Right ventricle myocardium inferior (tissue), 1 donor: ENCODE measurements at regions not wholly inside any gene's neighbourhood (a gene's known extent, or its start where the extent isn't known, plus 50 kb on each side); places are given as distances from the start of the nearest gene placed in this dataset.

Experiments used
- ATAC-seq: fragments of 200-7000 bp; cut with Tn5 transposase; one replicate; pipeline ENCODE4 v1.9.1; 2020; ENCODE audit warnings: mild to moderate bottlenecking, moderate library complexity
- DNase-seq: peaks from one replicate; pipeline ENCODE4 v3.0.0; 2021; ENCODE audit errors: missing footprints
- intact Hi-C: fragments of 100-400 bp; cut with DNase I; formaldehyde crosslinking; loops from one replicate; pipeline ENCODE4 v1.11.0; 2022
- donor health status: DM: no; HTN: yes; CAD: no; lungs with severe emphysema.

GRCh38 chr2:34069604-34070003 lies 470.5 kb upstream of the FAM98A start:
- intact Hi-C loops: no loop called here
- no peak for DNase-seq

GRCh38 chr2:34050413-34050812 lies 451.3 kb upstream of the FAM98A start:
- no peak for ATAC-seq
- intact Hi-C loops: no loop called here

More at GRCh38 chr2:34069604-34070003, 470.5 kb upstream of the FAM98A start:
- no peak for ATAC-seq

GRCh38 chr2:34045101-34045655 lies 446.1 kb upstream of the FAM98A start:
- intact Hi-C loops: no loop called here
- DNase-seq (no peak), ATAC-seq (no peak)

More at GRCh38 chr2:34050413-34050812, 451.3 kb upstream of the FAM98A start:
- DNase-seq: no peak

GRCh38 chr2:34037886-34038285 lies 438.8 kb upstream of the FAM98A start:
- intact Hi-C loops: no loop called here
- no peak for ATAC-seq
- DNase-seq: no peak

- intact Hi-C loops: no loop called here
- DNase-seq (no peak), ATAC-seq (no peak)
Observed at GRCh38 chr2:34037157-34037556, 438.1 kb upstream of the FAM98A start.

- ATAC-seq (peak; percentile 76), DNase-seq (no peak)
- intact Hi-C loops: no loop called here
Observed at GRCh38 chr2:34031097-34031496, 432.0 kb upstream of the FAM98A start.

- DNase-seq (no peak), ATAC-seq (no peak)
- intact Hi-C loops: no loop called here
Observed at GRCh38 chr2:34030273-34030672, 431.2 kb upstream of the FAM98A start.

- no peak for DNase-seq
- no peak for ATAC-seq
- intact Hi-C loops: no loop called here
Observed at GRCh38 chr2:34029073-34029472, 430.0 kb upstream of the FAM98A start.

- intact Hi-C loops: no loop called here
- ATAC-seq (no peak), DNase-seq (no peak)
Observed at GRCh38 chr2:34025196-34025595, 426.1 kb upstream of the FAM98A start.

- DNase-seq (peak; percentile 52), ATAC-seq (peak; percentile 56)
- intact Hi-C loops: loop anchor here (5.0 kb wide), 1 partner anchor 1399 kb away; no protein-coding TSS in a partner anchor
Observed at GRCh38 chr2:34012715-34013302, 413.7 kb upstream of the FAM98A start.

GRCh38 chr2:34011684-34012083 lies 412.6 kb upstream of the FAM98A start:
- ATAC-seq (no peak), DNase-seq (no peak)
- intact Hi-C loops: loop anchor here (5.0 kb wide), 1 partner anchor 1401 kb away; no protein-coding TSS in a partner anchor

- intact Hi-C loops: no loop called here
- DNase-seq: no peak
- no peak for ATAC-seq
Observed at GRCh38 chr2:34005901-34006300, 406.8 kb upstream of the FAM98A start.

- intact Hi-C loops: no loop called here
- ATAC-seq: no peak
- DNase-seq: no peak
Observed at GRCh38 chr2:34004936-34005335, 405.8 kb upstream of the FAM98A start.

- DNase-seq: no peak
- no peak for ATAC-seq
- intact Hi-C loops: no loop called here
Observed at GRCh38 chr2:34003795-34004194, 404.7 kb upstream of the FAM98A start.

- intact Hi-C loops: no loop called here
- ATAC-seq (no peak), DNase-seq (no peak)
Observed at GRCh38 chr2:34001557-34001956, 402.5 kb upstream of the FAM98A start.

- intact Hi-C loops: no loop called here
- DNase-seq (no peak), ATAC-seq (no peak)
Observed at GRCh38 chr2:33984131-33984530, 385.0 kb upstream of the FAM98A start.

- DNase-seq: no peak
- intact Hi-C loops: no loop called here
Observed at GRCh38 chr2:33978471-33978870, 379.4 kb upstream of the FAM98A start.

GRCh38 chr2:33975498-33975897 lies 376.4 kb upstream of the FAM98A start:
- DNase-seq (no peak), ATAC-seq (no peak)
- intact Hi-C loops: no loop called here

More at GRCh38 chr2:33978471-33978870, 379.4 kb upstream of the FAM98A start:
- no peak for ATAC-seq

- DNase-seq (no peak), ATAC-seq (no peak)
- intact Hi-C loops: no loop called here
Observed at GRCh38 chr2:33967103-33967502, 368.0 kb upstream of the FAM98A start.

GRCh38 chr2:33958591-33958990 lies 359.5 kb upstream of the FAM98A start:
- no peak for DNase-seq
- intact Hi-C loops: no loop called here
- no peak for ATAC-seq

GRCh38 chr2:33949371-33949770 lies 350.3 kb upstream of the FAM98A start:
- intact Hi-C loops: no loop called here
- ATAC-seq: no peak
- DNase-seq: no peak
